ENCODE measurements at regions not wholly inside any gene's neighbourhood (a gene's known extent, or its start where the extent isn't known, plus 50 kb on each side); places are given as distances from the start of the nearest gene placed in this dataset.

DNA sequence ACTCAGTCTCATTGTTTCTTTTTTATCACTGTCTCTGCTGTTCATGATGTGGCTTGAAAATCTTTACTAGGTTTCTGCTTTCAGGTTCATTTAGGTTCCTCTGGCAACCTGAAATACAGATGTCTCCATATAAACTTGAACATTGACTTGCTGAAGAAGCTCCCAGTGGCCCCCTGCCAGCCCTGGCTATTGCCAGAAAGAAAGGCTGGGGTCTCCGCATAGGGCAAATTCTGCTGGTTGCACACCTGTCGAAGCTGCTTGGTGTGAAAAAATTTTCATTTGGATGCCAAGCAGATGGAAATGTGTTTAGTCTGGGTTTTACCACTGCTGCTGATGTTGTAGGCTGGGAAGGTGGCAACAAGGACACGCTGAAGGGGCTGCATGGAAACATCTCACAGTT lies 826.7 kb upstream of the GHITM start:
- TF ChIP-seq, protein P1, sequence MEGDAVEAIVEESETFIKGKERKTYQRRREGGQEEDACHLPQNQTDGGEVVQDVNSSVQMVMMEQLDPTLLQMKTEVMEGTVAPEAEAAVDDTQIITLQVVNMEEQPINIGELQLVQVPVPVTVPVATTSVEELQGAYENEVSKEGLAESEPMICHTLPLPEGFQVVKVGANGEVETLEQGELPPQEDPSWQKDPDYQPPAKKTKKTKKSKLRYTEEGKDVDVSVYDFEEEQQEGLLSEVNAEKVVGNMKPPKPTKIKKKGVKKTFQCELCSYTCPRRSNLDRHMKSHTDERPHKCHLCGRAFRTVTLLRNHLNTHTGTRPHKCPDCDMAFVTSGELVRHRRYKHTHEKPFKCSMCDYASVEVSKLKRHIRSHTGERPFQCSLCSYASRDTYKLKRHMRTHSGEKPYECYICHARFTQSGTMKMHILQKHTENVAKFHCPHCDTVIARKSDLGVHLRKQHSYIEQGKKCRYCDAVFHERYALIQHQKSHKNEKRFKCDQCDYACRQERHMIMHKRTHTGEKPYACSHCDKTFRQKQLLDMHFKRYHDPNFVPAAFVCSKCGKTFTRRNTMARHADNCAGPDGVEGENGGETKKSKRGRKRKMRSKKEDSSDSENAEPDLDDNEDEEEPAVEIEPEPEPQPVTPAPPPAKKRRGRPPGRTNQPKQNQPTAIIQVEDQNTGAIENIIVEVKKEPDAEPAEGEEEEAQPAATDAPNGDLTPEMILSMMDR (IDR thresholded peaks at IDR 0.05), result no peak
- TF ChIP-seq POLR2A (IDR thresholded peaks at IDR 0.05), result no peak

Data from thyroid gland (tissue), 4 donors.